GM23338 (cell line): ENCODE measurements at regions not wholly inside any gene's neighbourhood (a gene's known extent, or its start where the extent isn't known, plus 50 kb on each side); places are given as distances from the start of the nearest gene placed in this dataset.

Source experiments
- ATAC-seq: fragments of 200-7000 bp; cut with Tn5 transposase; 3 replicates; pipeline ENCODE4 v1.9.1; 2020
- DNase-seq: peaks from one replicate; pipeline ENCODE4 v3.0.0-alpha.2; 2015; ENCODE audit warnings: low spot score
- H2AFZ ChIP-seq: fragments of 200-600 bp; sonication (generic); 2 replicates; pipeline ENCODE4 v1.8.0; 2016; ENCODE audit warnings: antibody characterized with exemption, mild to moderate bottlenecking, moderate library complexity
- H3F3A ChIP-seq: fragments of 200-600 bp; sonication (generic); replicated peaks from 2 replicates; pipeline ENCODE4 v1.8.0; 2017; ENCODE audit warnings: antibody characterized with exemption, mixed run types, low read depth
- H3K27ac ChIP-seq: fragments of 200-600 bp; sonication (generic); 2 replicates; pipeline ENCODE4 v1.6.1; 2016; ENCODE audit warnings: low read depth
- H3K27me3 ChIP-seq: fragments of 200-600 bp; sonication (generic); 2 replicates; pipeline ENCODE4 v1.8.0; 2016; ENCODE audit warnings: mild to moderate bottlenecking, mixed run types, moderate library complexity; ENCODE audit not compliant: insufficient read depth
- H3K36me3 ChIP-seq: fragments of 200-600 bp; sonication (generic); 2 replicates; pipeline ENCODE4 v1.8.0; 2016; ENCODE audit warnings: mild to moderate bottlenecking; ENCODE audit not compliant: insufficient read depth
- H3K4me1 ChIP-seq: fragments of 200-600 bp; sonication (generic); 2 replicates; pipeline ENCODE4 v1.8.0; 2016; ENCODE audit warnings: mild to moderate bottlenecking, moderate library complexity; ENCODE audit not compliant: insufficient read depth
- H3K4me2 ChIP-seq: fragments of 200-600 bp; sonication (generic); 2 replicates; pipeline ENCODE4 v1.7.1; 2017; ENCODE audit warnings: mixed run types
- H3K4me3 ChIP-seq: fragments of 200-600 bp; sonication (generic); 2 replicates; pipeline ENCODE4 v1.6.1; 2016; ENCODE audit warnings: mixed run types
- H3K79me2 ChIP-seq: fragments of 200-600 bp; sonication (generic); replicated peaks from 2 replicates; pipeline ENCODE4 v1.8.0; 2017; ENCODE audit warnings: mild to moderate bottlenecking; ENCODE audit not compliant: insufficient read depth
- H3K9me2 ChIP-seq: fragments of 200-600 bp; sonication (generic); 2 replicates; pipeline ENCODE4 v1.8.0; 2017; ENCODE audit not compliant: insufficient read depth
- H4K20me1 ChIP-seq: fragments of 200-600 bp; sonication (generic); replicated peaks from 2 replicates; pipeline ENCODE4 v1.8.0; 2017; ENCODE audit warnings: mild to moderate bottlenecking; ENCODE audit not compliant: insufficient read depth
- H3K27ac Mint-ChIP-seq: 2 replicates; pipeline ENCODE4 v1.8.0; 2020; ENCODE audit warnings: inconsistent platforms, mild to moderate bottlenecking, moderate library complexity, mixed read lengths
- H3K27me3 Mint-ChIP-seq: 3 replicates; pipeline ENCODE4 v1.8.0; 2022; ENCODE audit warnings: low read depth, mild to moderate bottlenecking, moderate library complexity, mixed read lengths, inconsistent platforms; ENCODE audit not compliant: insufficient read depth, poor library complexity
- H3K36me3 Mint-ChIP-seq: 3 replicates; pipeline ENCODE4 v1.8.0; 2021; ENCODE audit warnings: low read depth, mild to moderate bottlenecking, inconsistent platforms, moderate library complexity, mixed read lengths
- H3K4me1 Mint-ChIP-seq: 3 replicates; pipeline ENCODE4 v1.8.0; 2020; ENCODE audit warnings: mild to moderate bottlenecking, inconsistent platforms, mixed read lengths
- H3K4me3 Mint-ChIP-seq: 3 replicates; pipeline ENCODE4 v1.8.0; 2021; ENCODE audit warnings: moderate library complexity, mild to moderate bottlenecking, inconsistent platforms, mixed read lengths
- H3K9me3 Mint-ChIP-seq: 3 replicates; pipeline ENCODE4 v1.8.0; 2020; ENCODE audit warnings: moderate library complexity, mild to moderate bottlenecking, inconsistent platforms, mixed read lengths
- CREB1 ChIP-seq: fragments of 250-450 bp; sonication (Bioruptor Pico); IDR thresholded peaks from 2 replicates; pipeline ENCODE4 v1.5.0; 2020; ENCODE audit warnings: low read depth, mild to moderate bottlenecking, moderate library complexity
- CTCF ChIP-seq, 2 experiments: fragments of 200-600 bp in 1 of 2; sonication (generic) in 1 of 2; conservative IDR thresholded peaks; 2 replicates each; pipeline versions ENCODE4 v1.5.1 to v1.6.1; 2016 to 2017; ENCODE audit warnings: antibody characterized with exemption in 2 of 2, low read depth in 2 of 2, mild to moderate bottlenecking in 2 of 2, moderate library complexity in 1 of 2
- ETS1 ChIP-seq: IDR thresholded peaks from 2 replicates; pipeline ENCODE4 v1.6.1; 2016; ENCODE audit warnings: antibody characterized with exemption
- EZH2 ChIP-seq: fragments of 200-600 bp; sonication (generic); IDR thresholded peaks from one replicate; pipeline ENCODE4 v1.8.0; 2017; ENCODE audit warnings: antibody characterized with exemption, mild to moderate bottlenecking, low read depth; ENCODE audit not compliant: unreplicated experiment
- EZH2phosphoT487 ChIP-seq: fragments of 200-600 bp; sonication (generic); IDR thresholded peaks from one replicate; pipeline ENCODE4 v1.8.1; 2018; ENCODE audit warnings: antibody characterized with exemption; ENCODE audit not compliant: unreplicated experiment
- JUNB ChIP-seq: IDR thresholded peaks from one replicate; pipeline ENCODE4 v1.6.1; 2016; ENCODE audit warnings: antibody characterized with exemption; ENCODE audit not compliant: unreplicated experiment
- NANOG ChIP-seq: IDR thresholded peaks from 2 replicates; pipeline ENCODE4 v1.6.1; 2016; ENCODE audit warnings: antibody characterized with exemption, borderline replicate concordance
- POLR2AphosphoS5 ChIP-seq: IDR thresholded peaks from 2 replicates; pipeline ENCODE4 v1.6.1; 2016; ENCODE audit warnings: antibody characterized with exemption, low read depth
- STAT1 ChIP-seq: IDR thresholded peaks from one replicate; pipeline ENCODE4 v1.6.1; 2016; ENCODE audit warnings: antibody characterized with exemption; ENCODE audit not compliant: unreplicated experiment
- ZNF114 ChIP-seq: fragments of 250-450 bp; sonication (Bioruptor Pico); IDR thresholded peaks from 2 replicates; pipeline ENCODE4 v1.5.0; 2020; ENCODE audit warnings: mild to moderate bottlenecking, moderate library complexity
- TF ChIP-seq, protein P1 (sequence below): fragments of 250-450 bp; sonication (Bioruptor Pico); IDR thresholded peaks from 2 replicates; pipeline ENCODE4 v1.5.0; 2020; ENCODE audit warnings: mild to moderate bottlenecking, moderate library complexity

DNA sequence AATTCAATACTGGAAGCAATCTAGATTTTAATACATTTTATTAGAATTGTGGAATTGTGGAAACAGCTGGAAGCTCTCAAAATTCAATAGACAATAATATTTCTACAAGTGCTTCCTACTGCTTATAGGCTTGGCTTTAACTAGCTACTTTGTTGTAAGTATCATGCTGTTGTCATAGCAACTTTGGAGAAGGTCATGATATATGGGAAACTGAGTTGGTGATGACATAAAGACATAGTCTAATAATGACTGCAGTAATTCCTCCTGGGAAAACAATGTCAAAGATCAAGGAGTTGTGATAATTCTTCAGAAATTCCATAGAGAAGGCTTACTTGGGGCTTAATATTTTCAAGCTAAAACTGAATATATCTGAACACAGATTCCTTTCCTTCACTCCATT, 266.6 kb downstream of the KIF21A start (continued):
- no peak for TF ChIP-seq CREB1
- no peak for TF ChIP-seq JUNB
- no peak for TF ChIP-seq EZH2phosphoT487
- TF ChIP-seq NANOG: no peak
- no peak for TF ChIP-seq EZH2
- no peak for TF ChIP-seq POLR2AphosphoS5
- no peak for TF ChIP-seq CTCF (conservative IDR thresholded peaks at IDR 0.05; ENCODE audit: low read depth in 2 of 2)
- TF ChIP-seq ETS1: no peak
- TF ChIP-seq STAT1: no peak

GRCh38 chr12:39173726-39174125, 268.3 kb upstream of the CPNE8 start:
- Histone ChIP-seq H2AFZ (no peak overlapping the region), H3K9me2 (no peaks in the 10 kb centered on the region), H4K20me1 (no peaks in the 10 kb centered on the region; the same call in 1 of the 2 replicates), H3K4me2 (no peak overlapping the region), H3F3A (no peaks in the 10 kb centered on the region), H3K36me3 (no peaks in the 10 kb centered on the region), H3K27ac (no peak overlapping the region), H3K79me2 (no peaks in the 10 kb centered on the region), H3K4me3 (no peak overlapping the region), H3K27me3 (no peaks in the 10 kb centered on the region), H3K4me1 (no peaks in the 10 kb centered on the region)
- DNase-seq: no peak
- Mint-ChIP-seq H3K27me3 (peaks cover 3% of the 10 kb centered on the region), H3K9me3 (peaks cover 2% of the 10 kb centered on the region; the same call in 1 of the 3 replicates), H3K4me3 (no peak overlapping the region), H3K36me3 (no peaks in the 10 kb centered on the region), H3K27ac (no peak overlapping the region), H3K4me1 (no peaks in the 10 kb centered on the region)
- no peak for ATAC-seq
- TF ChIP-seq ZNF114 (CRISPR knock-in tag) (no peak), STAT1 (no peak), JUNB (no peak), EZH2phosphoT487 (no peak), ETS1 (no peak), CTCF (conservative IDR thresholded peaks at IDR 0.05; ENCODE audit: low read depth in 2 of 2) (no peak), CREB1 (no peak)
- TF ChIP-seq, protein P1, sequence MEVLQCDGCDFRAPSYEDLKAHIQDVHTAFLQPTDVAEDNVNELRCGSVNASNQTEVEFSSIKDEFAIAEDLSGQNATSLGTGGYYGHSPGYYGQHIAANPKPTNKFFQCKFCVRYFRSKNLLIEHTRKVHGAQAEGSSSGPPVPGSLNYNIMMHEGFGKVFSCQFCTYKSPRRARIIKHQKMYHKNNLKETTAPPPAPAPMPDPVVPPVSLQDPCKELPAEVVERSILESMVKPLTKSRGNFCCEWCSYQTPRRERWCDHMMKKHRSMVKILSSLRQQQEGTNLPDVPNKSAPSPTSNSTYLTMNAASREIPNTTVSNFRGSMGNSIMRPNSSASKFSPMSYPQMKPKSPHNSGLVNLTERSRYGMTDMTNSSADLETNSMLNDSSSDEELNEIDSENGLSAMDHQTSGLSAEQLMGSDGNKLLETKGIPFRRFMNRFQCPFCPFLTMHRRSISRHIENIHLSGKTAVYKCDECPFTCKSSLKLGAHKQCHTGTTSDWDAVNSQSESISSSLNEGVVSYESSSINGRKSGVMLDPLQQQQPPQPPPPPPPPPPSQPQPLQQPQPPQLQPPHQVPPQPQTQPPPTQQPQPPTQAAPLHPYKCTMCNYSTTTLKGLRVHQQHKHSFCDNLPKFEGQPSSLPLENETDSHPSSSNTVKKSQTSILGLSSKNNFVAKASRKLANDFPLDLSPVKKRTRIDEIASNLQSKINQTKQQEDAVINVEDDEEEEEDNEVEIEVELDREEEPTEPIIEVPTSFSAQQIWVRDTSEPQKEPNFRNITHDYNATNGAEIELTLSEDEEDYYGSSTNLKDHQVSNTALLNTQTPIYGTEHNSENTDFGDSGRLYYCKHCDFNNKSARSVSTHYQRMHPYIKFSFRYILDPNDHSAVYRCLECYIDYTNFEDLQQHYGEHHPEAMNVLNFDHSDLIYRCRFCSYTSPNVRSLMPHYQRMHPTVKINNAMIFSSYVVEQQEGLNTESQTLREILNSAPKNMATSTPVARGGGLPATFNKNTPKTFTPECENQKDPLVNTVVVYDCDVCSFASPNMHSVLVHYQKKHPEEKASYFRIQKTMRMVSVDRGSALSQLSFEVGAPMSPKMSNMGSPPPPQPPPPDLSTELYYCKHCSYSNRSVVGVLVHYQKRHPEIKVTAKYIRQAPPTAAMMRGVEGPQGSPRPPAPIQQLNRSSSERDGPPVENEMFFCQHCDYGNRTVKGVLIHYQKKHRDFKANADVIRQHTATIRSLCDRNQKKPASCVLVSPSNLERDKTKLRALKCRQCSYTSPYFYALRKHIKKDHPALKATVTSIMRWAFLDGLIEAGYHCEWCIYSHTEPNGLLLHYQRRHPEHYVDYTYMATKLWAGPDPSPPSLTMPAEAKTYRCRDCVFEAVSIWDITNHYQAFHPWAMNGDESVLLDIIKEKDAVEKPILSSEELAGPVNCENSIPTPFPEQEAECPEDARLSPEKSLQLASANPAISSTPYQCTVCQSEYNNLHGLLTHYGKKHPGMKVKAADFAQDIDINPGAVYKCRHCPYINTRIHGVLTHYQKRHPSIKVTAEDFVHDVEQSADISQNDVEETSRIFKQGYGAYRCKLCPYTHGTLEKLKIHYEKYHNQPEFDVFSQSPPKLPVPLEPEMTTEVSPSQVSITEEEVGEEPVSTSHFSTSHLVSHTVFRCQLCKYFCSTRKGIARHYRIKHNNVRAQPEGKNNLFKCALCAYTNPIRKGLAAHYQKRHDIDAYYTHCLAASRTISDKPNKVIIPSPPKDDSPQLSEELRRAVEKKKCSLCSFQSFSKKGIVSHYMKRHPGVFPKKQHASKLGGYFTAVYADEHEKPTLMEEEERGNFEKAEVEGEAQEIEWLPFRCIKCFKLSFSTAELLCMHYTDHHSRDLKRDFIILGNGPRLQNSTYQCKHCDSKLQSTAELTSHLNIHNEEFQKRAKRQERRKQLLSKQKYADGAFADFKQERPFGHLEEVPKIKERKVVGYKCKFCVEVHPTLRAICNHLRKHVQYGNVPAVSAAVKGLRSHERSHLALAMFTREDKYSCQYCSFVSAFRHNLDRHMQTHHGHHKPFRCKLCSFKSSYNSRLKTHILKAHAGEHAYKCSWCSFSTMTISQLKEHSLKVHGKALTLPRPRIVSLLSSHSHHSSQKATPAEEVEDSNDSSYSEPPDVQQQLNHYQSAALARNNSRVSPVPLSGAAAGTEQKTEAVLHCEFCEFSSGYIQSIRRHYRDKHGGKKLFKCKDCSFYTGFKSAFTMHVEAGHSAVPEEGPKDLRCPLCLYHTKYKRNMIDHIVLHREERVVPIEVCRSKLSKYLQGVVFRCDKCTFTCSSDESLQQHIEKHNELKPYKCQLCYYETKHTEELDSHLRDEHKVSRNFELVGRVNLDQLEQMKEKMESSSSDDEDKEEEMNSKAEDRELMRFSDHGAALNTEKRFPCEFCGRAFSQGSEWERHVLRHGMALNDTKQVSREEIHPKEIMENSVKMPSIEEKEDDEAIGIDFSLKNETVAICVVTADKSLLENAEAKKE: no peak
